WERI-Rb-1 (cell line): ENCODE measurements at regions not wholly inside any gene's neighbourhood (a gene's known extent, or its start where the extent isn't known, plus 50 kb on each side); places are given as distances from the start of the nearest gene placed in this dataset.

Experiments used
- DNase-seq: peaks from one replicate; pipeline ENCODE4 v3.0.0-alpha.2; 2020
- H3K27ac ChIP-seq: fragments of 250-450 bp; sonication (Bioruptor Pico); 2 replicates; pipeline ENCODE4 v1.5.1; 2020; ENCODE audit warnings: mild to moderate bottlenecking, moderate library complexity
- H3K27me3 ChIP-seq: fragments of 250-450 bp; sonication (Bioruptor Pico); 2 replicates; pipeline ENCODE4 v1.5.1; 2021; ENCODE audit warnings: mild to moderate bottlenecking, low read depth, moderate library complexity; ENCODE audit not compliant: insufficient read depth, severe bottlenecking
- H3K36me3 ChIP-seq: fragments of 250-450 bp; sonication (Bioruptor Pico); 2 replicates; pipeline ENCODE4 v1.5.1; 2020; ENCODE audit warnings: mild to moderate bottlenecking, moderate library complexity
- H3K4me3 ChIP-seq: 2 replicates; pipeline ENCODE4 v1.5.1; 2011; ENCODE audit warnings: low read depth, mild to moderate bottlenecking, control low read depth, low read length
- H3K9me3 ChIP-seq: fragments of 250-450 bp; sonication (Bioruptor Pico); 2 replicates; pipeline ENCODE4 v1.5.1; 2021; ENCODE audit warnings: mild to moderate bottlenecking, moderate library complexity; ENCODE audit not compliant: severe bottlenecking
- TF ChIP-seq, protein P1 (sequence below): IDR thresholded peaks from 2 replicates; pipeline ENCODE4 v1.5.1; 2011; ENCODE audit warnings: low read depth, mild to moderate bottlenecking, control low read depth, inconsistent platforms, low read length

GRCh38 chr1:96632045-96632664 lies 89.4 kb upstream of the PTBP2 start:
- Histone ChIP-seq H3K27ac (no peak overlapping the region), H3K36me3 (no peaks in the 10 kb centered on the region), H3K9me3 (no peaks in the 10 kb centered on the region), H3K4me3 (no peak overlapping the region), H3K27me3 (no peaks in the 10 kb centered on the region)
- no peak for DNase-seq
- TF ChIP-seq, protein P1, sequence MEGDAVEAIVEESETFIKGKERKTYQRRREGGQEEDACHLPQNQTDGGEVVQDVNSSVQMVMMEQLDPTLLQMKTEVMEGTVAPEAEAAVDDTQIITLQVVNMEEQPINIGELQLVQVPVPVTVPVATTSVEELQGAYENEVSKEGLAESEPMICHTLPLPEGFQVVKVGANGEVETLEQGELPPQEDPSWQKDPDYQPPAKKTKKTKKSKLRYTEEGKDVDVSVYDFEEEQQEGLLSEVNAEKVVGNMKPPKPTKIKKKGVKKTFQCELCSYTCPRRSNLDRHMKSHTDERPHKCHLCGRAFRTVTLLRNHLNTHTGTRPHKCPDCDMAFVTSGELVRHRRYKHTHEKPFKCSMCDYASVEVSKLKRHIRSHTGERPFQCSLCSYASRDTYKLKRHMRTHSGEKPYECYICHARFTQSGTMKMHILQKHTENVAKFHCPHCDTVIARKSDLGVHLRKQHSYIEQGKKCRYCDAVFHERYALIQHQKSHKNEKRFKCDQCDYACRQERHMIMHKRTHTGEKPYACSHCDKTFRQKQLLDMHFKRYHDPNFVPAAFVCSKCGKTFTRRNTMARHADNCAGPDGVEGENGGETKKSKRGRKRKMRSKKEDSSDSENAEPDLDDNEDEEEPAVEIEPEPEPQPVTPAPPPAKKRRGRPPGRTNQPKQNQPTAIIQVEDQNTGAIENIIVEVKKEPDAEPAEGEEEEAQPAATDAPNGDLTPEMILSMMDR = no peak

DNA sequence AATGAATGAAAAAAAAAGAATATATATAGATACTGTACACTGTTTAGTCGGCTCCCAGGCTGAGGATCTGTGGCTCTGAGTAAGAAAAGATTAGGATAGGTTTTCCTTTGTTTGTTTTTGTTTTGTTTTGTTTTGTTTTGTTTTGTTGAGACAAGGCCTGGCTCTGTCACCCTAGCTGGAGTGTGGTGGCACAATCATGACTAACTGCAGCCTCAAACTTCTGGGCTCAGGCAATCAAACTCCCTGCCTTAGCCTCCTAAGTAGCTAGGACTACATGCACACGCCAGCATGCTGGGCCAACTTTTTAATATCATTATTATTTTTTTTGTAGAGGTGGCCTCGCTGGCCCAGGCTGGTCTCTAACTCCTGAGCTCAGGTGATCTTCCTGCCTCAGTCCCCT lies 87.9 kb upstream of the PTBP2 start:
- H3K9me3 ChIP-seq = no peaks in the 10 kb centered on the region
- TF ChIP-seq, protein P1 = no peak
- no peak overlapping the region for H3K4me3 ChIP-seq
- no peaks in the 10 kb centered on the region for H3K36me3 ChIP-seq
- H3K27ac ChIP-seq = no peak overlapping the region
- H3K27me3 ChIP-seq = no peaks in the 10 kb centered on the region
- no peak for DNase-seq

DNA sequence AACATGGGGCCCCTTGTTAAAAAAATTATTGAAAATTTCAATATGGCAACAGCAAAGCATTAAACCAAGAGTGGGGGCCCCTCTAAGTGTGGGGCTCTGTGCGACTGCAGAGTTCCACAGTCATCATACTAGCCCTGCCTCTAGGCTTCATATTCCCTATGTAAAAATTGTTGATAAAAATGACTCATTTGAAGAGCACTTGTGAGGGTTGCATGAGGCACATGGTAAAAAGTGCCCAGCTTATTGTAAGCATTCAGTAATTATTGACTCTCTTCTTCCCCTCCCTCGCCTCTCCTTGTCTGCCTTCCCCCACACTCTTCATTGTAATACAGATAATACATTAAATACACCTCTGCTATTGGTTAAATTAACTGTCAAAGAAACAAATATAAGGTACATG lies 86.7 kb upstream of the PTBP2 start:
- no peaks in the 10 kb centered on the region for H3K9me3 ChIP-seq
- DNase-seq = no peak
- no peak overlapping the region for H3K27ac ChIP-seq
- no peaks in the 10 kb centered on the region for H3K27me3 ChIP-seq
- H3K4me3 ChIP-seq = no peak overlapping the region
- H3K36me3 ChIP-seq = no peaks in the 10 kb centered on the region
- TF ChIP-seq, protein P1 = no peak

DNA sequence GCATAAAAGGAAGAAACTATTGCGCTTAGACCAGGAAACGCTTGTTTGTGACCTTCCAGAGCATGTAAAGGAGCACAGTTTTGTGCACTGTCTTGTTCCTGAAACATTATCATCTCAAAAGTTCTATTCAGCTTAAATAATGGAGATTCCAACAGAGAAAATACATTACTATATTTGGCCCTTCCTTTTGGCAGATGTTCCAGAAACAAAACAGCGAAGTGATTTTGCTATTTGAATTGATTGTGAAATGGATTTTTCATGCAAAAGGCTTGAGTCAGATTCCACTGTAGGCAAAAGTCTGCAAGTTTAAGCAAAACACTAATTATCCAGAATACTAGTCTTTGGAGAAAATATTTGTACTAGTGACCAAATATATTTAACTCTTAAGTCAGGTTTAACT lies 80.3 kb upstream of the PTBP2 start:
- Histone ChIP-seq H3K27ac (no peak overlapping the region), H3K9me3 (no peaks in the 10 kb centered on the region), H3K4me3 (no peak overlapping the region), H3K27me3 (no peaks in the 10 kb centered on the region), H3K36me3 (no peaks in the 10 kb centered on the region)
- no peak for DNase-seq
- TF ChIP-seq, protein P1 = no peak

GRCh38 chr1:96643519-96643918 lies 78.1 kb upstream of the PTBP2 start:
- no peaks in the 10 kb centered on the region for H3K36me3 ChIP-seq
- H3K4me3 ChIP-seq = no peak overlapping the region
- H3K9me3 ChIP-seq = no peaks in the 10 kb centered on the region
- H3K27me3 ChIP-seq = no peaks in the 10 kb centered on the region
- DNase-seq = no peak
- no peak overlapping the region for H3K27ac ChIP-seq
- TF ChIP-seq, protein P1 = no peak

GRCh38 chr1:96649301-96649700 lies 72.3 kb upstream of the PTBP2 start:
- Histone ChIP-seq H3K4me3 (no peak overlapping the region), H3K27ac (no peak overlapping the region), H3K27me3 (no peaks in the 10 kb centered on the region), H3K9me3 (no peaks in the 10 kb centered on the region), H3K36me3 (no peaks in the 10 kb centered on the region)
- TF ChIP-seq, protein P1 = no peak
- no peak for DNase-seq
